HG03039 (cell line): ENCODE measurements at regions not wholly inside any gene's neighbourhood (a gene's known extent, or its start where the extent isn't known, plus 50 kb on each side); places are given as distances from the start of the nearest gene placed in this dataset.

Source experiments
- ATAC-seq: cut with Tn5 transposase; IDR thresholded peaks from one replicate; pipeline ENCODE4 v1.9.1; 2021; ENCODE audit warnings: mild to moderate bottlenecking, moderate library complexity; ENCODE audit not compliant: unreplicated experiment

DNA sequence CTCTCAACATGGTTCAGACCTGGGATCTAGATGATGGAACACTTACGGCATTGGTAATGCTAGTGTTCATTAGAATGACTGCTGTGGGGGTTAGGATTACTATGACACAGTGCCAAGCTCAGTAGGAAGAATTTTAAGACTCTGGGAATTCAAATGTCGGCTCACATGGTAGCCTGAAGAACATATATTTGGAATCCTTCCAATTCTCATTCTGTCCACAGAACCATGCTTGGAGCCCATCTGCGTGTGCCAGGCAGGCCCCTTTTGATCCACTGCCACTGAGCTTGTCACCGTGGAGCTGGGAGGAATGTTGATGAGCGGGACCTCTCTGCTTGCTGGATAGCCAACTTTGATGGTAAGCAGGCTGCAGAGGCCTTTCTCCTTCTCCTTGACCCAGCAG is 322.0 kb upstream of the SOX11 start:
- no peak for ATAC-seq

DNA sequence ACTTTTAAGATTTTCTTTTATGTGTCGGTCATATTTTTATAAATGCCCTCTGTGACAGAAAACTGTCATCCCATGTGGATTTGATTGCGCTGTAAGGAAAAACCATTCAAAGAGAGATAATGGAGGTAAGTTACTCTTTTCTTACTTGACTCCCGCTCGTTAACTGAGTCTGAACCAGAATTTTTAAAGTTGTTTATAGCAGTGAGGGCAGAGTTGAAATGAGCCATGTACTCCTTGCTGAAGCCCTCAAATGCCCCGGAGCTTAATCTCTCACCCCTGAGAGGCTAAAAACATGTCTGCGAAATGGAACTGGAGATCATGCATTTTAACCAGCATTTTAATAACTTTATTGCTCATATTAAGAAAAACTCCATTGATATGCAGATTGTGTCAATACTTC is 320.0 kb upstream of the SOX11 start:
- ATAC-seq = no peak

DNA sequence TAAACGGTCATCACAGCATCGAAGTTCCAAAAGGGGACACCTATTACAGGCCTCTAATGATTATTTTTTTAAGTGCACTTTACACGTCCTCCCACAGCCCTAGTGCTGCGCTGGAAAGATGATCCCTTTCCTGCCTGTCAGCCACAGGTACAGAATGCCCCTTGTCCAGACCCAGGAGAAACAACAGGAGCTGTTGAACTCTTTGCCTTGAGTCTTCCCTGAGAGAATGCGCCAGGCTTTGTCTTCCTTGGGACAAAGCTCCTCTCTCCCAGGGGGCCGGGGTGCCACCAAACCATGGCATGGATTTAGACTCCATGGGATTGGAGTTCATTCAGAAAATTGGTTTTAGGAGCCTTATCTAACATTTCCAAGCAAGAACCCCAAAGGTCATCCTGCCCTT is 319.0 kb upstream of the SOX11 start:
- no peak for ATAC-seq

DNA sequence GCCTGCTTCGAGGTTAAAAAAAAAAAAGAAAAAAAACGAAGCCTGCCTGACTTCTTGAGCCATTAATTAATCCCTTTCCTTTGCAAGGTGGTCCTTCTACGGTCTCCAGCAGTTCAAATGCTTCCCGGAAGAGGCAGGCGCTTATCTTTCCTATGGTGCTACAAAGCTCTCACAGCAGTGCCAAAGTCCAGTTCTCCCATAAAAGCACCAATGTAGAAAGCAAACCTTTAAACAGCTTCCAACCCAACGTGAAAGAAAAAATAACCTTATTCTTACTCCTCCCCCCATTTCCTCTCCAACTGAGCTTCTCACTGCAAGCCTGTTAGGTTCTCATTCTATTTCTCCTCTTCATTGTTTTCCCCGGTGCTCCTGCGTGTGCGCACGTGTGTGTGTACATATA is 317.4 kb upstream of the SOX11 start:
- ATAC-seq = no peak

DNA sequence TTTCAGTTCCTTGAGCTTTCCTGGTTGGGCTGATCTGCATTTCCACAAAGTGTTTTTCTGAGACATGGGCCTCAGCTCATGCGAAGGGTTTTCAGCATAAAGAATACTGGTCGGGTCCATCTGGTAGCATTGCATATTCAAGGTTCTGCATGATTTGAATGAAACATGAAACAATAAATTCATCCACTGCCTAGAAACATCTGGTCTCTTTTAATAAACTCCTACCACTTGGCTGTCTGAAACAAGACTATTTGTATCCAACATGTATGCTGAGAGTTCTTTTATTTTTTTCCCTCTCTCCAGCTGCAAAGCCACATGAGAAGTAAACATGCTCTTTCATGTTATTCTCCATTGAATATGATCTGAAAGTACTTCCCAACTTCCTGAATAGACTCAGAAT is 314.9 kb upstream of the SOX11 start:
- no peak for ATAC-seq

DNA sequence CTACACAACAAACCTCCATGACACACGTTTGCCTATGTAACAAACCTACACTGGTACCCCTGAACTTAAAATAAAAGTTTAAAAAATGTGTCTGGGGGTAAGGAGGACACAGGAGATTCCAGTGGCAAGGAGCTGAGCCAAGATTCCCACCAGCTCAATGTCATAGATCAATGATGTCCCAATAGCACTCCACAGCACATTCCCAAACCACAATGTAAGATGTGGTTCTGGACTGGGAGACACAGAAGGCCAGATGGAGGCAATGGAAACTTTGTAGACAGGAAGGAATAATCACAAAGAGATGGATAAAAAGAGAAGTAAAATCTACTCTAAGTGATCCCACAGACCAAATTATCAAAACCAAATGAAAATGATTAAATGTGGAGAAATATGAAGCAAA is 312.4 kb upstream of the SOX11 start:
- no peak for ATAC-seq

DNA sequence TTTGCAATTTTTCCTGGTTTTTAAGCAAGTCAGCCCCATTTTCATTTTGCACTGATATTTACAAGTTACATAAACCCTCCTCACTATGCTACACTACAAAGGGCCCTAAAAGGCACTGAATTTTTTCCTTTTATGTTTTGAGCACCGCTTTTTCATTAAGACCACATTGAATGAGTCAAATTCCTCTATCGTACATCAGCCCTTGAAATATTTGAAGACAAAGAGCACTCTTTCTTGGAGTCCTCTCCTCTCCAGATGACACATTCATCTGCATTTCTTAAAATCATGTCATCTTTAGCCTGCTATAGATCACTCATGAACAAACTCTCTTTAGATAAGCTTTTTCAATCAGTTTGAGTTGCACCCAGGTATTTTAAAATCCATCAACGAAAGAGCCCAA is 306.6 kb upstream of the SOX11 start:
- ATAC-seq = no peak

DNA sequence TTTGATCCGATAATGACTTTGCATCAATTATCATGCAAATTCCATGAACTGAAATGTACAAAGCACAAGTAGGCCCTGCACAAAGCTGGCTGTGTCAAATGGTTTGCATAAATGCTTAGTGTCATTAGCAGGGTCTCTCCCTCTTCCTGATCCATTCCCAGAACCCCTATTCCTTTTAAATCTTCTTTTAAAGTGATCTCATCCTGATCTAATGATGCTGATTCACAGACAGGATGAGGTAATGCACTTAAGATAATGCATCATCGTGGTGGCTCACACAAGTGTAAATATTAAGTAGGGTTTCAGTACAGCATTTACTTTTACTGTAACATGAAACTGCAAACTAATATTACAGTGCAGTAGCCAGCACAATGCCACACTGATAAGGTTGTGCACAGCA is 304.8 kb upstream of the SOX11 start:
- no peak for ATAC-seq

DNA sequence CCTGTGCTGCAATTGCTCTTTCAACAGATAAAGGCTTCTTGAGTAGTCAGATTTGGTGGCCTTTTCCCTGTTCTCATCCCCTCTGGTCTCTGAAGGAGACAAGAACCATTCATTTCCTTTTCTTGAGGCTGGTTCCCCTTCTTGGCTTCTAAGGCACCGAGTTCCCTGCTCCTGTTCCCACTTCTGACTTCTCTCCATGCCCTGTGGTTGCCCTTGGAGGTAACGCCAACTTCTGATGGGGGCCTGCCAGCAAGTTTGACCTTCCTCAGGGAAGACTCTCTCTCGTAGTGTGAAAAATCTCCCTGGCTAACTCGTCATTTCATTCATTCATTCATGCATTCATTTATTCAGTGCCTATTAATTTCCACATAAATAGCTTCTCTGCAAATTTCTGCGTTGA is 302.4 kb upstream of the SOX11 start:
- no peak for ATAC-seq

DNA sequence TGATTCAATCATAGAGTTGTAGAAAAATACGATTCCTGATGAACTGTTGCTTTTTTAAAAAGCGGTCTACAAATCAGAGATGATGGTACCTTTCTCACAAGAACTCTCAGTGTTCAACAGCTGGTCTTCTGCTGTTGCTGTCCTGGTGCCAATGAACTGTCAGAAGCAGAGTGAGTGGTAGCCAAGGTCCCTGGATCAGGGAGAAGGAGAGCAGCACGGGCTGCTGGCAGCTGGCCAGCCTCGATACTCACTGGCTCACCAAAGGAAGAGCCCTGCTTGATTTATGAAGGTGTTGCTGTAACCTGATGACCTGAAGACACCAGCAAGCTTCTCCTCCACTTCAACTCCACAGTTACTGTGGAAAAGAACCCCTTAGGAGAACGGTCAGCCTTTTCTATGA is 300.8 kb upstream of the SOX11 start:
- no peak for ATAC-seq

DNA sequence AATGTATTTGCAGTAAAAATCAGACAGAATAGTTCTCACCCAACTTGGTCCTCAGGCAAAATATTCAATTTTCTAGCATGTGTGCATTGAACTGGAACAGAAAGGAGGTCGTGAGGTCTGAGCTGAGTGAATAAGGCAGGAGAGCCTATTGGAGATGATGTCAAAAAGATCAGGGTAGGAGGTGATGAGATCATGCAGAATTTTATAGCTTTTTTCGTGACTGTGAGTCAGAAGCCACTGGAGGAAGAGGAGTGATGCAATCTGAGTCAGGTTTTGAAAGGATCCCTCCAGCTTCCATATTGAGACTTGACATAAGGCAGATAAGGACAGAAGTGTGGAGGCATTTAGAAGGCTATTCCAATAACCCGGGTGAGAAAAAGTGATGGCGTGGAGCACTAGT is 299.5 kb upstream of the SOX11 start:
- no peak for ATAC-seq

DNA sequence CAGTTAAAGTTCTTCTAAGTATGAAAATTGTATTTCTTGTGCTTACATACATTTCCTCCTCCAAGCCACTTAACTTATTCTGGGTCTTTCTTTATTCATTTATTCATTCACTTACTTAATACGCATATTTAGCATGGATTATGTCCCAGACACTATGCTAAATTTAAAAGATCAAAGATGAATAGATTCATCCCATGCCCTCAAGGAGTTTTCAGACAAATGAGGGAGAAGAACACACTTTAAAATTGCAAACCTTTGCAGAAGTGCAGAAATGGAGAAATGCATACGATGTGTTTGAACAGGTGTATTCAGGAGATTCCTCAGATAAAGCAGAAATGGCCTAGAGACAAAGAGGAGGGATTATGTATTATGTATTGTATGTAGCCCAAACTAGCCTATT is 298.7 kb upstream of the SOX11 start:
- ATAC-seq = no peak

DNA sequence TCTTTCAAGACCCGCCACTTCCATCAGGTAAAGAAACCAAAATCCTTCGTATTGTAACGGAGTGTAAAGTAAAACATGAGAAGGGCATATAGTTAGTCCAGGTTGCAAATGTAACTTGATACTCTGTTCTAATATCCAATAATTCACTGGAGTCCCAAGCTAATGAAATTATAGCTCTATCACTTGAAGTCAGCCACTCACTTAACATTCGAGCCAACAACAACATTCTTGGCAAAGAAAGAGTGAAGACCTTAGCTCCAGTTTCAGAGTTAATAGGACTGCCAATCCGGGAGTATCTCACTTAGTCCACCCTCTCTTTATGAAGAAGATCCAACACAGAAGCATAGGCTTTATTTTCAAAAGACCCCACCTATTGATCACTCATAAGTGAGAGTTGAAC is 298.0 kb upstream of the SOX11 start:
- no peak for ATAC-seq

DNA sequence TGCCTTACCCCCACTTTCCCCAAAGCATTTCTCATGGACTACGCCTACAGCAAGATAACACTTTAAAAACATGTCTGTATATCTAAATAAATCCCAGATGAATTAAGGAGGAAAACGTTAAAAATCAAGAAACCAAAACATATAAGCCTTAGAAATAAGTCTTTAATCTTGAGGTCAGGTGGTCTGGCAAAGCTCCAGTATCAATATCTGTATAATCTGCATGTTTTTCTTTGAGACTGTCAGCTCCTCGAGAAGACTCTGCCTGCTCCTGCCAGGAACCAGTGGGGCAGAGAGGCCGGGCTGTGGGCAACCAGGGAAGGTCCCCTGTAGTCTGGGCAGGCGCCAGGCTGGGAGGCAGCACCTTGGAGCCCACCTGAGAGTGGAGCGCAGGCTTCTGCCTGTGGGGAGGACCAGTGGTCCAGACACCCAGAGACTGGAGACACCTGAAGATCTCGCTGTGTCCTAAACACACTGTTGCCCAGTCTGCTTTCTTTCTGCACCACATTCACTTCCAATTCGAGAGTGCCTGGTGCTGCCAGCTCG is 291.0 kb upstream of the SOX11 start:
- ATAC-seq = no peak

DNA sequence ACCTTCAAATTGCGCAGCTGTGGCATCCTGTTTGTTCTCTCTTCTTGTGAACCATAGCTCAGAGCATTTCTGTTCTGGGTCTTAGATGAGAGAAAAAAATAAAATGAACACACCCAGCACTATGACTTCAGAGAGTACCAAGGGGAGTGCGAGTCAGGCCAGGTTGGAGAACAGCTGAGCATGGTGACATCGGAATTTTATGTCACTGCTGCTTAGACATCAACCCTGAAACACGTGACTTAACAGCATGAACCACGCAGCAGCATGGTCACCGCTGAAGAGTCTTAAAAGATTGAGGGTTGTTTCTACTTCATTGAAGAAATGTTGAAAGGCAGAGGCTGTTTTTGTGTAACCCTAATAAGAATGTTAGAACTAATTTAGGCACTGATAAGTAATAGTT is 288.8 kb upstream of the SOX11 start:
- no peak for ATAC-seq

DNA sequence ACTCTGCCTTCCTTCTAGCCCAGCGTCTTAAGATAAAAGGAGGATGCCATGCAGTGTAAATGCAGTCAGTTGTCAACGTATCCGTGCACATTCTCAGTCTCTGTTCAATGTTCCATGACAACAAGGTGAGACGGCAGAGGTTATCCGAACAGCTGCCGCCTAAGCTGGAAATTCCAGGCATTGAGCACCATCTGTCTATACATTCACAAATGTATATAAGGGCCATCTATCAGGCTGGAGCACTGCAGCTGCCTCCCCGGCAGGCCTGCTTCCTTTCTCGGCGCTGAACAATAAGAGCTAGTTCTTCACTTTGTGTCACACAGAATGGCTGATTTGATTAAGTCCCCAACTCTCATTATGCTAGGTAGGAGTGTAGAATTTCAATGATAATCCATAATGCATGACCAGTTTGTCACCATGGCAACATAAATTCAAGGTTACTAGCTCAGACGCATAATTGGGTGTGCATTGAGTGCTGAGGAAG is 282.2 kb upstream of the SOX11 start:
- ATAC-seq = no peak

DNA sequence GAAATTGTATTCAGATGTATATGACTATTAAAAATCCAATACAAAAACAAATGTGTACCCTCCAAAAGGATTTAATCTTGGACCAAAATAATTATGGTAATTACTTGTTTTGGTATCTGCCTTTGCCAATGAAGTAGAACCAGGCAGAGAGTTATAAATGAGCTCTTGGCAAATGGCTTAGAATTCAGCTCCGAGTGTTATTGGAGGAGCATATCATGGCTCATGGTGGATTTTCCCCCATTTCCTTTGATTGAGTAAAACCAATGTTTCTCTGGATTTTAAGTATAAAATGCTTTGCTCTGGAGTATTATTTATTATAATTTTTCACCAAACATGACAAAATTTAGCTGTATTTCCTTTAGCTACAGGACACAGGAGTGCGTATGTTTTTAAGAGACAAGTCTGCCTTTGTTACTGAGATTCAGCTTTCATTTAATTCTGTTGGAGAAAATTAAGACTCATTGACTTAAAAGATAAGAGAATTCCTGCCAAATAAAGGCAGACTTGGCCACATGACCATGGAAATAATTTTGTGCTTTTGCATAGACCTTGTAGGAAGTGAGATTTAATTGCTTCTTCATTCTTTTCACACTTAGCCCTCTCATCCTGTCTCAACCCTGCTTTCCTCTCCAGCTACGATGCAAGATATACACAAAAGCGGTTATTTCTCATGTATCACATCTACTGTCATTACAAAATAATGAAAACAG is 281.0 kb upstream of the SOX11 start:
- no peak for ATAC-seq

DNA sequence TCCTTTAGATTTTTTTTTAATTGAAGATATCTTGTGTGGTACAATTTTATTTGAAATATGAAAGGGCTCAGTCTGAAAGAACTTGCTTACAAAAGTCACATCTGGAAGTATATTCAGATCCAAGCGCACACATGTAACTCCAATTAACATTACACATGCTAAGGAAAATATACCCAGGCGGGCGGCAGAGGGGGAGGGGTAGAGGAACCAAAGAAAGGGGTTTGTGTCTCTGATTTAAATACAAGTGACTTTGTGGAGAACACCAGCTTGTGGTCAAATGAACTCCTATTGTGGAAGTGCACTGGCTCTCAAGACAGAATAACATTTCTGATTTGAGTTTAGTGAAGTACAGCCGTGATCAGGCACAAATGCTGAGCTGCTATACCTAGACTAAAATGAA is 280.2 kb upstream of the SOX11 start:
- no peak for ATAC-seq

DNA sequence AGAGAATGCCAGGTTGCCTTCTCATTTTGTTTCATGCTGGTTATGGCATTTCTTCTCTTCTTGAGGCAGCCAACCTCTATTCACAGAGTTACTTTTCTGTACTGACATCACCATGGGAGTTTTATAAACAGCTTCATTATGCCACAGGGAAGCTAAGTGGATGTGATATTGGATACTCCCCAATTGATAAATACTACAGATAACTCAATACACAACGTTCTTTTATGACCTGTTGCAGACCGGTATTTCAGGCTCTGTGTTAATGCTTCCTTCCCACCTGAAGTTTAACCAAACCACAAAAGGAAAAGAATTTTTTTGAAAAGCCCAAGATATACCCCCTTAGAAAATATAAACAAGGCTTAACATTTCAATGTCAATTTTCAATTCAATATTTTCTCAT is 258.3 kb upstream of the SOX11 start:
- no peak for ATAC-seq

DNA sequence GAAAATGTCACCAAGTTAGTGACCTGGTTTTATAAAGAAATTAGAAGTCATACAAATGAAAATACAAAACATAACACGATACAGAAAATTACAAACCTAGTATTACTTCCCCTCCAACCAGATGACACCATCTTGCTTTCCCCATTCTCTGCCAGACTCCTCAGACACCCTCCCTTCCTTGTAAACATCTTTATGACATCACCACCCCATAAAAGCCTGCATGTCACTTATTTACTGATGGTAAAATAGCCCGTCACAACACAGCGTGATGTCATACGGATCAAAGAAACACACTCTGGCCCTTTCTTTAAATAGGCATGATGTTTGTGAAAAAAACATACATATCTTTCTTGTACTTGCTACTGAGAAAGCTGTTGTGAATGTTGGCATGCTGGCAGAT is 254.8 kb upstream of the SOX11 start:
- ATAC-seq = no peak

DNA sequence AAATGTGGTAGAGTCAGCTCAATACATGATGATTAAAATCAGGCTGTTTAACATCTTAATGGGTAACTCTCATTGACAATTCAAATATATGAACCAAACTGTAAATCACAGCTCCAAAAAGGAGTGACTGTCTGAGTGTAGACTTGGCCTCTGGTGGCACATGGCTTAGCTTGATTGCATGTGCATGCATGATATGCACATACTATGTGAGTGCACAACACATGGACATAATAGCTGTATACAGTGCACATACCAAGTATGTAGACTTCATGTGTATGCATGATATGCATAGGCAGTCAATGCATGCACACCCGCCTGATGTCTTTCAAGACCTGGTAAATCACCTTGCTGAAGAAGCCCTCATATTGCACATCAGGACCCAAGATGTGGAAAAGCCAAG is 252.0 kb upstream of the SOX11 start:
- no peak for ATAC-seq

DNA sequence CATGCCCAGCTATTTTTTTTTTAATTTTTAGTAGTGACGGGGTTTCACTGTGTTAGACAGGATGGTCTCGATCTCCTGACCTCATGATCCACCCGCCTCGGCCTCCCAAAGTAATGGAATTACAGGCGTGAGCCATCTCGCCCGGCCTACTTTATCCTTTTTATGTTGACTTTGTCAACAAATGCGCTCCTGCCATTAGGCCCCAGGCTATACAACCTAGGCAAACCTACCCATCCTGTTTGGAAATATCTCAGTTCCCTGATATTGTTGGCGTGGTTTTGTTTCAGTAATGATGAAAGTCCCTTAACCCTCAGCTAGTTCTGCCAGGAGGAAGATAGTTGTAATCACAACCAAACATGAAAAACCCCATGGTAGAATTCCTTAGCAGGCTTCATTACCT is 249.4 kb upstream of the SOX11 start:
- no peak for ATAC-seq

DNA sequence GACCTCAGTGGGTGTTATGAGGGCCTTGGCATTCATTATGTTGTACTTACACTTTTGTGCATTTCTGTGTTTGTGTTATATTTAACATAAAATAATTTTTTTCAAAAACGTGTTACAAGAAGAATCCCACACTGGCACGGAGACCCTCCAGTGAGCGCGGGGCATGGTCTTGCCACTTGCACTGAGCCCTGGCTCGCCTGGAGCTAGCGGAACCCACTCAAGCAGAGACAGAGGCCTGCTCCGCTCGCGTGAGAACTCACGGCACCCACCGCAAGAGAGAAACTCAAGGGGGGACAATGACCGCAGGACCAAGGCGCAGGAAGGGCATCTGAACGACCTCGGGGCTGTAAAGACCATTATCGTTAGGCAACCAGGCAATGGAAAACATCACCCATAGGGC is 248.0 kb upstream of the SOX11 start:
- ATAC-seq = no peak
